Ascending aorta (tissue), 2 donors: ENCODE measurements at regions not wholly inside any gene's neighbourhood (a gene's known extent, or its start where the extent isn't known, plus 50 kb on each side); places are given as distances from the start of the nearest gene placed in this dataset.

ENCODE experiments used
- DNase-seq, 2 donors: peaks; one replicate each; pipeline ENCODE4 v3.0.0-alpha.2; 2019; ENCODE audit warnings: low spot score in 2 of 2
- H3K27ac ChIP-seq, 2 donors: fragments of 200-600 bp; sonication (generic); one replicate each; pipeline ENCODE4 v1.5.1; 2016 to 2017; ENCODE audit warnings: mild to moderate bottlenecking in 1 of 2
- H3K27me3 ChIP-seq: fragments of 200-600 bp; sonication (generic); one replicate; pipeline ENCODE4 v1.5.1; 2017
- H3K36me3 ChIP-seq, 2 donors: fragments of 200-600 bp; sonication (generic); one replicate each; pipeline ENCODE4 v1.5.1; 2016
- H3K4me1 ChIP-seq, 2 donors: fragments of 200-600 bp; sonication (generic); one replicate each; pipeline ENCODE4 v1.5.1; 2016 to 2017; ENCODE audit warnings: mild to moderate bottlenecking in 1 of 2
- H3K4me3 ChIP-seq, 2 donors: fragments of 200-600 bp; sonication (generic); one replicate each; pipeline ENCODE4 v1.5.1; 2016 to 2017; ENCODE audit warnings: mild to moderate bottlenecking in 1 of 2
- H3K9me3 ChIP-seq, 2 donors: fragments of 200-600 bp; sonication (generic); one replicate each; pipeline ENCODE4 v1.5.1; 2016
- intact Hi-C: fragments of 100-400 bp; cut with DNase I; formaldehyde crosslinking; loops from one replicate; pipeline ENCODE4 v1.15.1; 2023
- TF ChIP-seq, protein P1 (sequence below), 3 experiments: fragments of 200-600 bp in 2 of 3; fragments of 450-650 bp in 1 of 3; sonication (generic) in 2 of 3; IDR thresholded peaks; one replicate each; pipeline ENCODE4 v1.5.1; 2016 to 2019; ENCODE audit warnings: antibody characterized with exemption in 3 of 3, mild to moderate bottlenecking in 1 of 3, moderate library complexity in 1 of 3

DNA sequence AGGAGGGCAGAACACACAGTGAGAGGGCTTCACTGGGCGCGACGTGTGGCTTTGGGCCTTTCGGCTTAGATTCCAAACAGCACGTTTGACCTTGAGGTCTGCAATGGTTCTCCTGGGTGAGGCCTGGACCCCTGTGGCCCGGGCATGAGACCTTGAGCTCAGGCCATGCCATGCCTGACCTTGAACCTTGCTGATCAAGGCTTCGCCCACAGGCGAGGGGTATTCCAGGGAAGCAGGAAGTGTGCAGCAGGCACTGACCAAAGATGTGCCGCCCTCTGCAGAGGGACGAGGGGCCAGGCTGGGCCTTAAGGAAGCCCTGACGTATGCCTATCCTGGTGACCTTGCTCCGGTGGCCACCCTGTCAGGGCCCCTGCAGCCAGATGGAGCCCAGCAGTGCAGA is 178.3 kb upstream of the HDAC4 start:
- no peak overlapping the region for H3K4me3 ChIP-seq
- intact Hi-C loops, result no loop called here
- H3K27ac ChIP-seq, result no peak overlapping the region
- TF ChIP-seq, protein P1, sequence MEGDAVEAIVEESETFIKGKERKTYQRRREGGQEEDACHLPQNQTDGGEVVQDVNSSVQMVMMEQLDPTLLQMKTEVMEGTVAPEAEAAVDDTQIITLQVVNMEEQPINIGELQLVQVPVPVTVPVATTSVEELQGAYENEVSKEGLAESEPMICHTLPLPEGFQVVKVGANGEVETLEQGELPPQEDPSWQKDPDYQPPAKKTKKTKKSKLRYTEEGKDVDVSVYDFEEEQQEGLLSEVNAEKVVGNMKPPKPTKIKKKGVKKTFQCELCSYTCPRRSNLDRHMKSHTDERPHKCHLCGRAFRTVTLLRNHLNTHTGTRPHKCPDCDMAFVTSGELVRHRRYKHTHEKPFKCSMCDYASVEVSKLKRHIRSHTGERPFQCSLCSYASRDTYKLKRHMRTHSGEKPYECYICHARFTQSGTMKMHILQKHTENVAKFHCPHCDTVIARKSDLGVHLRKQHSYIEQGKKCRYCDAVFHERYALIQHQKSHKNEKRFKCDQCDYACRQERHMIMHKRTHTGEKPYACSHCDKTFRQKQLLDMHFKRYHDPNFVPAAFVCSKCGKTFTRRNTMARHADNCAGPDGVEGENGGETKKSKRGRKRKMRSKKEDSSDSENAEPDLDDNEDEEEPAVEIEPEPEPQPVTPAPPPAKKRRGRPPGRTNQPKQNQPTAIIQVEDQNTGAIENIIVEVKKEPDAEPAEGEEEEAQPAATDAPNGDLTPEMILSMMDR (IDR thresholded peaks at IDR 0.05), result no peak
- no peaks in the 10 kb centered on the region for H3K4me1 ChIP-seq
- DNase-seq, result no peak
- H3K36me3 ChIP-seq, result no peaks in the 10 kb centered on the region
- H3K9me3 ChIP-seq, result no peaks in the 10 kb centered on the region
- H3K27me3 ChIP-seq, result no peaks in the 10 kb centered on the region

- intact Hi-C loops, result no loop called here
- TF ChIP-seq, protein P1 (IDR thresholded peaks at IDR 0.05), result no peak
- Histone ChIP-seq H3K27ac (no peak overlapping the region), H3K4me3 (no peak overlapping the region), H3K36me3 (no peaks in the 10 kb centered on the region), H3K27me3 (no peaks in the 10 kb centered on the region), H3K4me1 (no peaks in the 10 kb centered on the region), H3K9me3 (no peaks in the 10 kb centered on the region)
- DNase-seq, result no peak
These were observed 177.6 kb upstream of the HDAC4 start for GRCh38 chr2:239578381-239578780.

GRCh38 chr2:239577935-239578334 is 177.1 kb upstream of the HDAC4 start:
- Histone ChIP-seq H3K27me3 (no peaks in the 10 kb centered on the region), H3K4me3 (no peak overlapping the region), H3K9me3 (no peaks in the 10 kb centered on the region), H3K4me1 (no peaks in the 10 kb centered on the region), H3K27ac (no peak overlapping the region), H3K36me3 (no peaks in the 10 kb centered on the region)
- intact Hi-C loops, result no loop called here
- TF ChIP-seq, protein P1 (IDR thresholded peaks at IDR 0.05), result no peak
- no peak for DNase-seq

- no peaks in the 10 kb centered on the region for H3K36me3 ChIP-seq
- no peak overlapping the region for H3K4me3 ChIP-seq
- H3K9me3 ChIP-seq, result no peaks in the 10 kb centered on the region
- no peak for DNase-seq
- no peaks in the 10 kb centered on the region for H3K27me3 ChIP-seq
- no peak overlapping the region for H3K27ac ChIP-seq
- H3K4me1 ChIP-seq, result no peaks in the 10 kb centered on the region
- intact Hi-C loops, result no loop called here
- TF ChIP-seq, protein P1 (IDR thresholded peaks at IDR 0.05), result no peak
These were observed 176.2 kb upstream of the HDAC4 start for GRCh38 chr2:239576784-239577685.

DNA sequence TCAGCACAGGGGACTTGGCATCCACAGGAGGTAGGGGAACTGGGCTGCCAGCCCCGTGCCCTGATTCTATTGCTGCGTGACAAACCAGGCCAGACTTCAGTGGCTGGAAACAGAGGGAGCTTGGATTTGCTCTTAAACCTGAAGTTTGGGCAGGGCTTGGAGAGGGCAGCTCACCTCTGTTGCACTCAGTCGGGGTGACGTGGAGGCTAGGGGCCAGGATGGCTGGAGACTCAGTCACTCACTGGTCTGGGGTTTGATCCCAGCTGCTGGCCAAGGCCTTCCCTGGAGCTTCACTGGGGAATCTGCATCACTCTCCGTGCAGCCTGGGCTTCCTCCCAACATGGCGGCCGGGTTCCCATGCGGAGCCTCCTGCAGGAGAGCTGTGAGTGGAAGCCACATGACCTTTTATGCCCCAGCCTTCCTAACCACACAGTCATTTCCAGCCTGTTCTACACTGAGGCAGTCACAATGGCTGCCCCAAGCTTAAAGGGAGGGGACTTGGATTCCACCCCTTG is 175.2 kb upstream of the HDAC4 start:
- H3K27me3 ChIP-seq, result no peaks in the 10 kb centered on the region
- H3K4me1 ChIP-seq, result no peaks in the 10 kb centered on the region
- no peaks in the 10 kb centered on the region for H3K9me3 ChIP-seq
- intact Hi-C loops, result no loop called here
- DNase-seq, result no peak
- TF ChIP-seq, protein P1 (IDR thresholded peaks at IDR 0.05), result no peak
- H3K4me3 ChIP-seq, result no peak overlapping the region
- H3K27ac ChIP-seq, result no peak overlapping the region
- no peaks in the 10 kb centered on the region for H3K36me3 ChIP-seq
